Stimulated activated CD8-positive, alpha-beta memory T cell treated with anti-CD3 and anti-CD28 coated beads, Interleukin-15, amount 100 ng/mL, for 1 hour (primary cell): ENCODE measurements at regions not wholly inside any gene's neighbourhood (a gene's known extent, or its start where the extent isn't known, plus 50 kb on each side); places are given as distances from the start of the nearest gene placed in this dataset.

Experiments used
- DNase-seq: peaks from one replicate; pipeline ENCODE4 v3.0.0-alpha.2; 2020; ENCODE audit warnings: low read depth

DNA sequence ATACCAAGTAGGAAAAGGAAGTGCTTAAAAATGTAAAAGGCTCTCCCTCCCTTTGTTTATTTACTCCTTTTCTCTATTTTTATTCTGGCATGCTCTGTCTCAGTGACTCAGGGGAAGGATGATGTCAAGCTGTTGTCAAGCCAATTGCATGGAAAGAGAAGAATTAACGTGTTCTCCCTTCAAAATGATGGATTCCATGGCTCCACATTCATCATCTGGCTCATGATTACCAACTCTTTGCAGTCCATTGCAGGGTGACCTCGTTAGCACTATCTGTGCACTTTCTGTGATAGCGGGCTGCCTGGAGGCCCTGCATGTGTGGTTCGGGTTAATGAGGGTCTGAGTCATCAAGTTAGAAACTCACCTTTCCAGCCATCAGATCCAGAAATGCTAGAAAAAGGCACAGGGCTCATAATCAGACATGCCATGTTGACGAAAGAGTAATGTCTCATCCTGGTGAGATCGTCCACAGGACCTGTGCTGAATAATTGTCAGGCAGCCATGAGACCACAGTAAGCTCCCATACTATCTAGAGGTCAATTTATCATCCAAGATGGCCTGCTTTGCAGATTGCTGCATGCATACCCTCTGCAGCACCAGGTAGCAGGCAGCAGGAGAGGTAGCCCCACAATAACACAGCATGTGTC lies 79.2 kb upstream of the BTG1 start:
- no peak for DNase-seq

DNA sequence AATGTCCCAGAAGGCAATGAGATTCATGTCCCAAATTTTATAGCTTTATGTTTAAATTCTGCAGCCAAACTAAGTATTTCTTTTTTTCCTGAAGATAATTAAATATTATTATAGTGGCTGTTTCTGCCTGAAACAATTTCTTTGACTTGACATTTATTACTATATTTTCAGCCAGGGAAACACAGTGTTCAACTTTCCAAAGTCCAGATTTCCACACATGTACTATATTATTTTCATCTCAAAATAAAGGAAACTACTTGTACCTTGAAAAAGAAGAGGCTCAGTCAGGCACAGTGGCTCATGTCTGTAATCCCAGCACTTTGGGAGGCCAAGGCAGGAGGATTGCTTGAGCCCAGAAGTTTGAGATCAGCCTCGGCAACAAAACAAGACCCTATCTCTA lies 77.8 kb upstream of the BTG1 start:
- DNase-seq = no peak

DNA sequence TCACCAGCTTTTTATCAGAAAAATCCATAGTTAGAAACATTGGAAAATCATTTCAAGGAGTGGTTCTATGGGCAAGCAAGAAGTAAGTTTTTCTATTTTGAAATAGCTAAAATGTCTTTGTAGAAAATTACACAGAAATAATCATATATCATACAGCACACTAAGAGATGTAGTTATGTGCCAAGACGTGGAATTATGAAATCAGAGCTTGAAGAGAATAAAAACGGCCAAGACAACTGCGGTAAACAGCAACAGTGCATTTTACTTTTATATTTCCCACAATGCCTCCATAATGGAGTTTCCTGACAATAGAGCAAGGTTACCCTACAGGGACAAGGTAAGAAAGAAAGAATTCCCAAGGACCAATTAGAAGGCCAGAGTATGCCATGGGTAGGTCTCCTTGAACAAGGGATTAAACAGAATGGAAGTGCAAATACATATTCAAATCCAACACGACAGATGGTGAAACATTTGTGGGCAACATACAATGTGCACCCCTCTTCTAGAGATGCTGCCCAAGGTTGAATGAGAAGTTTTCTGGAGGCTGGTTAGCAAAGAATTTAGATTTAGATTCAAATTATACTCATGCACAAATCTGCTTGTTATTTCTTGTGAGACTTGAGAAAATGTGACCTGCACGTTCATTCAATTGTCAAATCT lies 76.1 kb upstream of the BTG1 start:
- DNase-seq = no peak

DNA sequence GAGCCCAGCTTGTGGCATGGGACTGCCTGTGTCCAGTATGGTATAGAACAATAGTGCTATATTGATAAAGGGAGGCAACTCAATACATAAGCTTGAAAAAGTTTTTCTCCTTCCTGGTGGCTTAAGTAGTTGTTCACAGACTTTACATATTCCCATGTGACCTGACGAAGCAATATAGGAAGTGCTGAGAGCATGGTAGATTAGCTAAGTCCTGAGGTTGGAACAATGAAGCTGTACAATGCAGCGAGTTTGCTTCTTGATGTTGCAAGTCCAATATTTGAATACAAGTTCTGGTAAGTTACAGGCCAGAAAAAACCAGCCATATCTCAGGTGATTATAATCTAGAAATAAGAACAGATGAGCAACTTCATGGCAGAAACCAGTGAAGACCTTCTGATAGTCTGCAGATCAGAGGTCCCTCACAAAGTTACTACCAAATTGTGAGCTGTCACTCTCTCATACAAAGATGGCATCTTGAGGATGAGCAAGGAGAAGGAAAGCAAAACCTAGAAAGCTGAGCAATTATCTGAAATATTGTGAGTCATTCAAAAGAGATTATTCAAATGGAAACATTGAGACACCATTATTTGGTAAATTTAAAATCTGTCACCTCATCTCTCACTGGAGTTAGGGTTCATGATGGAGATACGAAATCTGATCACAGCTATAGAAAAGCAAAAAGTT lies 72.9 kb upstream of the BTG1 start:
- no peak for DNase-seq

DNA sequence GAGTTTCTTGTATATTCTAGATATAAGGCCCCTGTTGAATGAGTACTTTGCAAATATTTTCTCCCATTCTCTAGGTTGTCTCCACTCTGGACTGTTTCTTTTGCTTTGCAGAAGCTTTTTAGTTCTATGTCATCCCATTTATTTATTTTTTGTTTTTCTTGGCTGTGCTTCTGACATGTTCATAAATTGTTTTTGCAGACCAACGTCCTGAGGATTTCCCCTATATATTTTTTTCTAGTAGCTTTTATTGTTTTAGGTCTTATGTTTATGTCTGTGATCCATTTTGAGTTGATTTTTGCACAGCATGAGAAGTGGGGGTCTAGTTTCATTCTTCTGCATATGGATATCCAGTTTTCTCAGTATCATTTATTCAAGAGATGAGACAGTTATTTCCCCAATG lies 70.4 kb upstream of the BTG1 start:
- DNase-seq = no peak

DNA sequence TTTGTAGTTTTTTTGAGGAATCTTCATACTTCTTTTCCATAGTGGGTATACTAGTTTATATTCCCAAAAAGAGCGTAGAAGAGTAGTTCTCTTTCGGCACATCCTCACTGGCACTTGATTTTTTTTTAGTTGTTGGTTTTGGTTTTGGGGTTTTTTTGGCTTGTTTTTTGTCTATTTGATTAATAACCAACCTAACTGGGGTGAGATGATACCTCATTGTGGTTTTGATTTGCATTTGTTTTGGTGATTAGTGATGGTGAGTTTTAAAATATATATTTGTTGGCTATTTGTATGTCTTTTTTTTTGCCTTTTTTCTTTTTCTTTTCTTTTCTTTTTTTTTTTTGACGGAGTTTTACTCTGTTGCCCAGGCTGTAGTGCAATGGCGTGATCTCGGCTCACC lies 69.7 kb upstream of the BTG1 start:
- DNase-seq = no peak

DNA sequence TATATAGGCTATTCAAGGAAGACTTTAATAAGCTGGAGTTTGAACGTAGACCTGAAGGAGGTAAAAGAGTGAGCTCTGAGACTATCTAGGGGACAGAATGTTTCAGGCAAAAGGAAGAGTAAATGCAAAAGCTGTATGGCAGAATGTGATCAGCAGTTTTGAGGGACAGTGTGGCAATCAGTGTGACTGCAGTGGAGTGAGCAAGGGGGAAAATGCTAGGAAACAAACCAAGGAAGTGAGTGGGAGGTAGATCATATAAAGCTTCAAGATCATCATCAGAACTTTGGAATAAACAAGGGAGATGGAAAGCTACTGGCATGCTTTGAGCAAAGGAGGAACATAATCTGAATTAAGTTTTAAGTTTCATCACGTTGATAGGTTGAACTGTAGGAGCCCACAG lies 67.5 kb upstream of the BTG1 start:
- DNase-seq = no peak

DNA sequence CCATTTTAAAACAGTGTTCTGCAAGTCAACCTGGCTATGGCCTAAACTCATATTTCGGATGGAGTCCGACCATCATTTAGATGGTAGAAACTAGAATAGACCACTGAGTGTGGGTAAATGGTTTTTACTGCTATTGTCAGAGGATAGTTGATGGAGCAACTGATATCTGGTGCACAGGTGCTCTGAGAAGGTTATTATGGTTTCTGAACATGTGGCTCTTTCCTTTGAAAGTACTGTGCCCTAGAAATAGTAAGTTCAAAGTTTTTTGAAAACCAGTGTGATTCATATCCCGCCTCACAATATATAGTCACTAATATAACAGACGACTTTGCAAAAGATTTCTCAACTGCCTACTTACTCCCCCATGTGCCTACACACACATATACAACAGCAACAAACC lies 64.4 kb upstream of the BTG1 start:
- DNase-seq = no peak

DNA sequence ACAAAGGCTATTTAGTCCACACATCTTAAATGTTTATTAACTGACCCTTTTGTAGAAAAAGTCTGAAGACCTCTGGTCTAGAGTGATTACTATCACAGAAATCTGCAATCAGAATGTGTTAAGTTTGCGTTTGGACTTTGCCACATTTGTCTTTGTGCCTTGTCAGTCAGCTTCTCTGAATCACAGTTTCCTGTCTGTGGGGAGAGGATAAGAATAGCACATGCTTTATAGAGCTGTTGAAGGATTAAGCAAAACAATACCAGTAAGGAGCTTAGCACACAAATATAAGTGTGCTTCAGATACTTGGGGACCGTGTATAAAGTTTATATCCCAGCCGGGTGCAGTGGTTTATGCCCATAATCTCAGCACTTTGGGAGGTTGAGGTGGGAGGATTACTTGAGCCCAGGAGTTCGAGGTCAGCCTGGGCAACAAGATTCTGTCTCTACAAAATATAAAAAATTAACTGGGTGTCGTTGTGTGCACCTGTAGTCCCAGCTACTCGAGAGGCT lies 63.0 kb upstream of the BTG1 start:
- DNase-seq = no peak

DNA sequence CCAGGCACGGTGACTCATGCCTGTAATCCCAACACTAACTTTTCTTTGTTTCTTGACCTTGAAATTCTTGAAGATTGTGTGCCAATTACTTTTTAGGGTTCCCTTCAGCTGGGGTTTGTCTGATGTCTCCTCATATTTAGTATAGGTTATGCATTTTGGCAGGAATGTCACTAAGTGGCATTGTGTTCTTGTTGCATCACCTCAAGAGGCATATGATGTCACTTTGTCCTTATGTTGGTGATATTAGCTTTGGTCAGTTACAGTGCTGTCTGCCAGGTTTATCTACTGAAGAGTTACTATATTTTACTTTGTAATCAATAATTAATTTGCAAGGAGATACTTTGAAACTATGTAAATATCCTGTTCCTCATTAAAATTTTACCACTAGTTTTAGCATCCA lies 61.0 kb upstream of the BTG1 start:
- no peak for DNase-seq

DNA sequence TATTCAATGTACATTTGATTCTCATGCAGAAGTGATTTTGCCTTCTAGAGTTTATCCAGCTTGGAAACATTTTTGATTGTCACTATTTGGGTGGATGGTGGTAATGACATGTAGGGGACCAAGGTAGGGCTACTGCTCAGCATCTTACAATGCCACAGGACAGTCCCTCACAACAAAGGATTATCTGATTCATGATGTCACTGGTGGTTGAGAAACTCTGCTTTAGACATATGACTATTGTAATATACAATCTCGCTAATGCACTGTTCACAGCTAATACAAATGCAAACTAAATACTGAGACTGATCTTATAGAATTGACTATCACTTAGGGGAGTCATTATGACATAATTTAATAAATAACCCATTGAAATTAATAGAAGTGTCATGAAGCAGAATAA lies 60.4 kb upstream of the BTG1 start:
- DNase-seq = no peak

DNA sequence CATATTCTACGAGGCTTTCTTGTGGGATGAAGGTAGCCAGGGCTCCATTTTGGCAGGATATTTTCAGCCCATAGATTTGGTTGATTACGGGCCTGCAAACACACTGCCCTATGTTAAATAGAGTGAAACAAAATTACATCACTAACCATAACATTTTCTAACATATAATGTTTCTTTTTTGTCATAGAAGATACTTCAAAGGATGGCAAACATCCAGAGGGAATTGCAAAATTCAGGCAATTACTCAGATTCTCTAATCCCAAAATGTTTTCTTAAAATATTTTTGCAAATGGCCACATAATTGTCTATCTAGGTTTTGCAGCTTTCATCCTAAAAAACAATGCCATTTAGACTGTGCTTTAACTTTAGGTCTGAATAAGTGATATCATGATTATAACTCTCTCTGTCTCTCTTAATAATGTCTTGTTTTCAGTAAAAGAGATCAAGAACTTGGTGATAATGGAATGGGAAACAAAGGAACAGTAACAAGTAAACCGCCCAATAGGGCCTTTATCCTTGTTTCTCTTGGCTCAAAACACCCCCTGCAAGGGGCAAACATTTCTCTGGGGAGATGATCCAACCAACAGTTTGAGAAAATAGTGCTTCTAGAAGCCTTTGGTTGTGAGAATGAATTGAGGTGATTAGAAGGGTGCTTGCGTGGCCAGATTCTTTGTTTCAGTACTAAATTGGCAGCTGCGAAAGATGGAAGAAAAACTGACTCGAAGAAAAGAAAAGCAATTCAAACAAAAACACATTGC lies 54.4 kb upstream of the BTG1 start:
- DNase-seq = no peak

DNA sequence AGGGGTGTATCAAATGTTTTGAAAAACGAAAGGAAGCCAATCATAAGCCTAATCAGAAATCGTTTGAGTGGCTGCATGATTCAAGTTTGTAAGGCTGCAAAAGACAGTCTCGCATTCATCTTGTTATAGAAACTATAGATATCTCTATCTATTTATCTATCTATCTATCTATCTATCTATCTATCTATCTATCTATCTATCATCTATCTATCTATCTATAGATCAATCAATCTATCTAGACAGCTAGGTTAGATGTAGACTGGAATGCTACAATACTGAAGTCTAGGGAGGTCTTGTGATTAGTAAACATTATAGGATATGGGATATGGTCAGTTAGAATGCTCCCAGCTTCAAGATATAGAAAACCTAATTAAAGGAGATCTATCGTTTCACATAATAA lies 52.2 kb upstream of the BTG1 start:
- no peak for DNase-seq

DNA sequence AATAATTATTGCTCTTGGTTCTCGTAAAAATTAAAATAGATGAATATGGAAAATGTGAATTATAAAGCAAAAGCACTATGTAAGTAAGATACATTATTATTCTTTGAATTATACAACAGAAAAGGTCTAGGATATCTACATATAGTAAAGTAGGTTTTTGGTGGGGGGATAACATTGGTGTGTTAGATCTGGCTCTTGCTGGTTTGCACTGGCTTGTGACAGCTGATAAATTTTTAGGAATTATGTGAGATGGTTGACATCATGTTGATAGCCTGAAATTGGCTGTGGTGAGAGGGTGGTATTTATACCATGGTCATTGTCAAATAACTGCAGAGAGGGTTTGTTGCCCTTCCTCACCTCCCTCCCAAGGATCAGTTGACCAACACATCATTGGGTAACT lies 50.7 kb upstream of the BTG1 start:
- DNase-seq = no peak
